B cell (primary cell): ENCODE measurements at regions not wholly inside any gene's neighbourhood (a gene's known extent, or its start where the extent isn't known, plus 50 kb on each side); places are given as distances from the start of the nearest gene placed in this dataset.

Source experiments
- ATAC-seq: fragments of 200-7000 bp; cut with Tn5 transposase; one replicate; pipeline ENCODE4 v1.10.0; 2021; ENCODE audit warnings: low read depth, mild to moderate bottlenecking, moderate number of reproducible peaks, moderate library complexity
- CTCF ChIA-PET: fragments of 350-600 bp; sonication (Branson Sonifier 250); formaldehyde crosslinking; loops from one replicate; lab custom pipeline; 2021; ENCODE audit warnings: antibody characterized with exemption, inconsistent platforms; lab: Charles Lee
- POLR2A ChIA-PET: fragments of 350-600 bp; sonication (Branson Sonifier 250); formaldehyde crosslinking; loops from one replicate; lab custom pipeline; 2021; ENCODE audit warnings: antibody characterized with exemption; lab: Charles Lee
- DNase-seq: peaks from one replicate; pipeline ENCODE4 v3.0.0; 2013
- H2AFZ ChIP-seq: 2 replicates; pipeline ENCODE4 v1.6.1; 2012; ENCODE audit warnings: mild to moderate bottlenecking, low read depth, low read length; ENCODE audit not compliant: insufficient read depth, poor library complexity, severe bottlenecking
- H3K27ac ChIP-seq, 2 donors: 1 replicate in 1 of 2; 2 replicates in 1 of 2; pipeline ENCODE4 v1.5.1; 2012 to 2013; ENCODE audit warnings: low read length in 2 of 2, mild to moderate bottlenecking in 2 of 2, moderate library complexity in 1 of 2
- H3K27me3 ChIP-seq, 4 experiments: fragments of 200-600 bp in 1 of 4; sonication (generic) in 1 of 4; replicated peaks in 1 of 4; 1 replicate in 2 of 4; 2 replicates in 2 of 4; pipeline versions ENCODE4 v1.6.1 to v1.7.0; 2013 to 2016; ENCODE audit warnings: low read length in 3 of 4, mild to moderate bottlenecking in 2 of 4, mixed read lengths in 1 of 4, moderate library complexity in 1 of 4; ENCODE audit not compliant: insufficient read depth in 4 of 4, control insufficient read depth in 3 of 4; ENCODE audit errors: control extremely low read depth in 1 of 4
- H3K36me3 ChIP-seq, 2 experiments: replicated peaks in 1 of 2; 1 replicate in 1 of 2; 2 replicates in 1 of 2; pipeline versions ENCODE4 v1.6.1 to v1.7.1; 2013; ENCODE audit warnings: low read length in 1 of 2; ENCODE audit not compliant: insufficient read depth in 2 of 2, control insufficient read depth in 1 of 2; ENCODE audit errors: control extremely low read depth in 1 of 2, extremely low read depth in 1 of 2
- H3K4me1 ChIP-seq, 2 donors: fragments of 200-600 bp in 1 of 2; sonication (generic) in 1 of 2; 1 replicate in 1 of 2; 2 replicates in 1 of 2; pipeline versions ENCODE4 v1.5.1 to v1.6.1; 2013 to 2017; ENCODE audit warnings: low read length in 2 of 2; ENCODE audit not compliant: control insufficient read depth in 2 of 2, insufficient read depth in 2 of 2
- H3K4me2 ChIP-seq: replicated peaks from 2 replicates; pipeline ENCODE3; 2012; ENCODE audit warnings: mild to moderate bottlenecking, low read depth, low read length; ENCODE audit not compliant: poor library complexity, severe bottlenecking
- H3K4me3 ChIP-seq, 5 experiments: fragments of 200-600 bp in 1 of 5; sonication (generic) in 1 of 5; 1 replicate in 3 of 5; 2 replicates in 2 of 5; pipeline versions ENCODE4 v1.5.1 to v1.7.0; 2011 to 2016; ENCODE audit warnings: low read length in 4 of 5, mild to moderate bottlenecking in 4 of 5, low read depth in 2 of 5, control low read depth in 1 of 5, moderate library complexity in 1 of 5; ENCODE audit not compliant: insufficient read depth in 1 of 5; ENCODE audit errors: control extremely low read depth in 1 of 5, extremely low read depth in 1 of 5
- H3K79me2 ChIP-seq: fragments of 200-600 bp; sonication (generic); one replicate; pipeline ENCODE4 v1.6.0; 2016; ENCODE audit warnings: low read length; ENCODE audit not compliant: control insufficient read depth, insufficient read depth
- H3K9ac ChIP-seq: fragments of 200-600 bp; sonication (generic); 2 replicates; pipeline ENCODE4 v1.6.1; 2017; ENCODE audit warnings: mild to moderate bottlenecking, low read length, moderate library complexity
- H3K9me3 ChIP-seq, 3 donors: one replicate each; pipeline versions ENCODE4 v1.6.1 to v1.7.1; 2013; ENCODE audit warnings: low read length in 2 of 3; ENCODE audit not compliant: control insufficient read depth in 2 of 3, insufficient read depth in 1 of 3; ENCODE audit errors: control extremely low read depth in 1 of 3
- H4K20me1 ChIP-seq: 2 replicates; pipeline ENCODE4 v1.6.0; 2012; ENCODE audit warnings: mild to moderate bottlenecking, low read length; ENCODE audit not compliant: insufficient read depth, control insufficient read depth, poor library complexity, severe bottlenecking
- H3K27ac Mint-ChIP-seq: one replicate; pipeline ENCODE4 v1.8.0; 2021; ENCODE audit warnings: mixed read lengths
- H3K27me3 Mint-ChIP-seq: one replicate; pipeline ENCODE4 v1.8.0; 2021; ENCODE audit warnings: mixed read lengths
- H3K4me1 Mint-ChIP-seq: one replicate; pipeline ENCODE4 v1.8.0; 2021; ENCODE audit warnings: mixed read lengths
- H3K4me3 Mint-ChIP-seq: one replicate; pipeline ENCODE4 v1.8.0; 2021; ENCODE audit warnings: mixed read lengths
- H3K9me3 Mint-ChIP-seq: one replicate; pipeline ENCODE4 v1.8.0; 2022; ENCODE audit warnings: mixed read lengths; ENCODE audit not compliant: insufficient read depth
- CTCF ChIP-seq: fragments of 200-600 bp; IDR thresholded peaks from one replicate; pipeline ENCODE4 v1.8.0; 2022; ENCODE audit warnings: antibody characterized with exemption, mild to moderate bottlenecking
- EZH2 ChIP-seq: IDR thresholded peaks from 2 replicates; pipeline ENCODE4 v1.6.1; 2012; ENCODE audit warnings: borderline replicate concordance, low read depth, mild to moderate bottlenecking, moderate library complexity, low read length; ENCODE audit not compliant: insufficient read depth, poor library complexity, severe bottlenecking
- WGBS: methylation state at CpG from one replicate; pipeline ENCODE4 v1.1.5; 2013; ENCODE audit warnings: missing lambda C conversion rate; ENCODE audit not compliant: insufficient coverage; 5-methylcytosine and 5-hydroxymethylcytosine counted together
- intact Hi-C: fragments of 100-400 bp; cut with micrococcal nuclease; formaldehyde crosslinking; loops from one replicate; pipeline ENCODE4 v1.10.0; 2022

DNA sequence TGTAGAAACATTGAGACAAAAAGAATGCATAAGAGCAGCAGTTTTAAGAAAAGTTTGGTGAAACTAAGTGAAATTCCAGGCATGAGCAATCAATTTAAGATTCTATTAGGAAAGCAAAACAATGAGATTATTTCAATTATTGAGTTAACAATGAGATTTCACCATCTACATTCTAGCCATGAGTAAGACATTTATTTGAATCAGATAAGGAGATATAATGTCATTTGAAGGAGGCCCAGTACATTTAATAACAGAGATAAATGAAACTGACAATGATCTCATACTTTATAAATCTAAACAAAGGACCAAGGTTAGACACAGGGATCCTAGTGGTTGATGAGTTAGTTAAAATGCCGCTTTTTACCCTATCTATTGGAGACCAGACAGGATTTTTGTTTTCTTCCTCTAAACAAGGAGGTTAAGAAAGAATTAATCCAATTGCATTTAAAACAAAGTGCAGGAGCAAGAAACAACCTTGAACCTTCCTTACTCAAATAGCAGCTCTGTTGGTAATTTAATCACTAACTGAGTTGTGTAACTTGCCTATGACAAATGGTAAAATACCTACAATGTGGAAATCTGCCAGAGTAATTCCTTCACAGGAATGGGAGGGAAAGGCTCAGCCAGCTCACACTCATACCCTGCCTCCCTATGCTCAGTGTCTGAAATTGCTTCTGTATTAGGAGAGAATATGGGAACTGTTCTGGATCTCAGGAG, 103.5 kb upstream of the NR3C1 start:
- DNase-seq (no peak), ATAC-seq (no peak)
- H3K4me1 Mint-ChIP-seq = no peaks in the 10 kb centered on the region
- intact Hi-C loops = no loop called here
- ChIA-PET CTCF (interaction anchor here (1.3 kb wide), 1 partner anchor 104 kb away, joined by 3 read pairs; the partner anchor contains the start of gene NR3C1), POLR2A (no interaction called here)
- no peak overlapping the region for H3K27ac Mint-ChIP-seq
- H3K9ac ChIP-seq = no peak overlapping the region
- no peak overlapping the region for H3K4me3 ChIP-seq
- no peaks in the 10 kb centered on the region for H3K9me3 Mint-ChIP-seq
- no peaks in the 10 kb centered on the region for H3K27me3 ChIP-seq
- no CpG with 5 or more reads among the region's 1 CpG for WGBS
- H3K79me2 ChIP-seq = no peaks in the 10 kb centered on the region
- no peaks in the 10 kb centered on the region for H3K4me1 ChIP-seq
- no peaks in the 10 kb centered on the region for H4K20me1 ChIP-seq
- H3K36me3 ChIP-seq = no peaks in the 10 kb centered on the region
- no peak overlapping the region for H3K4me3 Mint-ChIP-seq
- H3K4me2 ChIP-seq = no peak overlapping the region
- no peak for TF ChIP-seq EZH2
- no peak for TF ChIP-seq CTCF
- no peaks in the 10 kb centered on the region for H3K9me3 ChIP-seq
- no peak overlapping the region for H3K27ac ChIP-seq
- no peaks in the 10 kb centered on the region for H3K27me3 Mint-ChIP-seq
- H2AFZ ChIP-seq = no peak overlapping the region

- no peaks in the 10 kb centered on the region for H3K79me2 ChIP-seq
- no CpG with 5 or more reads among the region's 1 CpG for WGBS
- DNase-seq (no peak), ATAC-seq (no peak)
- H3K9me3 ChIP-seq = no peaks in the 10 kb centered on the region
- H3K36me3 ChIP-seq = no peaks in the 10 kb centered on the region
- no peak overlapping the region for H3K4me2 ChIP-seq
- CTCF ChIA-PET = no interaction called here
- no peak overlapping the region for H3K27ac Mint-ChIP-seq
- intact Hi-C loops = no loop called here
- no peaks in the 10 kb centered on the region for H3K4me1 ChIP-seq
- no peak overlapping the region for H2AFZ ChIP-seq
- POLR2A ChIA-PET = no interaction called here
- TF ChIP-seq CTCF = no peak
- no peak for TF ChIP-seq EZH2
- H3K27me3 Mint-ChIP-seq = no peaks in the 10 kb centered on the region
- no peaks in the 10 kb centered on the region for H3K27me3 ChIP-seq
- H3K9me3 Mint-ChIP-seq = no peaks in the 10 kb centered on the region
- no peak overlapping the region for H3K9ac ChIP-seq
- no peaks in the 10 kb centered on the region for H4K20me1 ChIP-seq
- H3K4me3 Mint-ChIP-seq = no peak overlapping the region
- H3K4me3 ChIP-seq = no peak overlapping the region
- H3K27ac ChIP-seq = no peak overlapping the region
- no peaks in the 10 kb centered on the region for H3K4me1 Mint-ChIP-seq
Measured at GRCh38 chr5:143505934-143506333, 102.4 kb upstream of the NR3C1 start.
